Duodenal mucosa (tissue), 2 donors: ENCODE measurements at regions not wholly inside any gene's neighbourhood (a gene's known extent, or its start where the extent isn't known, plus 50 kb on each side); places are given as distances from the start of the nearest gene placed in this dataset.
"Not testable (repeated sequence)": the region's sequence is repeated elsewhere in the genome, so short reads cannot be mapped to it uniquely, and the experiment has no call there.

Source experiments
- H3K27ac ChIP-seq: one replicate; pipeline ENCODE4 v1.7.0; 2013; ENCODE audit warnings: low read depth, low read length
- H3K27me3 ChIP-seq, 2 donors: one replicate each; pipeline ENCODE4 v1.7.0; 2013; ENCODE audit warnings: low read length in 2 of 2, control low read depth in 1 of 2; ENCODE audit not compliant: insufficient read depth in 2 of 2, control insufficient read depth in 1 of 2
- H3K36me3 ChIP-seq, 2 donors: one replicate each; pipeline ENCODE4 v1.7.0; 2013; ENCODE audit warnings: low read length in 2 of 2, control low read depth in 1 of 2; ENCODE audit not compliant: insufficient read depth in 2 of 2, control insufficient read depth in 1 of 2
- H3K4me1 ChIP-seq, 2 donors: one replicate each; pipeline ENCODE4 v1.7.0; 2013; ENCODE audit warnings: low read length in 2 of 2, control low read depth in 1 of 2; ENCODE audit not compliant: insufficient read depth in 2 of 2, control insufficient read depth in 1 of 2
- H3K4me3 ChIP-seq, 2 donors: one replicate each; pipeline ENCODE4 v1.7.0; 2013; ENCODE audit warnings: low read length in 2 of 2, low read depth in 1 of 2
- H3K9ac ChIP-seq, 2 donors: one replicate each; pipeline ENCODE4 v1.7.0; 2013; ENCODE audit warnings: low read length in 2 of 2, low read depth in 1 of 2
- H3K9me3 ChIP-seq, 2 donors: one replicate each; pipeline ENCODE4 v1.7.0; 2013; ENCODE audit warnings: low read length in 2 of 2, control low read depth in 1 of 2; ENCODE audit not compliant: control insufficient read depth in 1 of 2

DNA sequence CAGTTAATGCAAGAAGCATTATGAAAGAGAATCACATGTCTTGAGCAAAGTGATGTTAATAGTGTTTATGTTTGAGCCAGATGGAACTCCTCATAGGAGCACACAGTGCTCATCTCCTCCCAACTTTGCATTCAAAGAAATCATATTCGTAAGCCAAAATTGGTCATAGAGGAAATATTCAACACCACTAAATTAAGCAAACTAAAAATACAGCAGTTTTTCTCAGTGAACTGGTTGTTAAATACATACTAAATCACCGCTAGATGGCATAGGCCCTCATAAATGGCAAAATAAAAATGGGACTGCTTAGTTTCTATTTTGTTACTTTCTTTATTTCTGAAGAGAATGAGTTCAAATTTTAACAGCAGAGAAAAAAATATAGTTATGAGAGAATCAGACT lies 114.3 kb downstream of the SYT15 start:
- H3K27me3 ChIP-seq, H3K4me3 ChIP-seq, H3K36me3 ChIP-seq, H3K9me3 ChIP-seq, H3K27ac ChIP-seq, H3K9ac ChIP-seq, H3K4me1 ChIP-seq: not testable (repeated sequence)

- H3K4me3 ChIP-seq, H3K27ac ChIP-seq, H3K9ac ChIP-seq, H3K36me3 ChIP-seq, H3K27me3 ChIP-seq, H3K4me1 ChIP-seq, H3K9me3 ChIP-seq: not testable (repeated sequence)
Observed at GRCh38 chr10:46717264-46717663, 138.3 kb downstream of the SYT15 start.

GRCh38 chr10:46718014-46718413 lies 139.1 kb downstream of the SYT15 start:
- not testable (repeated sequence) for H3K27ac ChIP-seq, H3K4me1 ChIP-seq

DNA sequence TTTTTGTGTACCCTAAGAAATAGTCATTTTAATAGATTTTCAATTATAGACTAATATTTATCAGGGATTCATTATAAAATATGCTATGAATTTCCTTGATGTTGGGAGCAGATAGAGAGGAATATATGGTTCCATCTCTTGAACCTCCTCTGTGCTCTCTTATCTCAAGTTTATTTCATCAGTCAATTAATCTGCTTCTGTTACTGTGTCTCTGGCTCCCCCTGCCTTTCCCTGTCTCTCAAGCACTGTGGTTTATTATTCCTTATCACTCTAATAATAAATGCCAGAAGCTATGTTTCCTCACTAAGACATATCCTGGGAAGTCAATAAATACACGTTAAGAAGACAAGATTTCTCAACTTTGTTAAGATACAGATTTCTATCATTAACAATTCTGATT lies 141.5 kb downstream of the SYT15 start:
- not testable (repeated sequence) for H3K4me3 ChIP-seq, H3K27ac ChIP-seq, H3K4me1 ChIP-seq

More at GRCh38 chr10:46718014-46718413, 139.1 kb downstream of the SYT15 start:
- H3K9me3 ChIP-seq, H3K9ac ChIP-seq, H3K4me3 ChIP-seq, H3K36me3 ChIP-seq, H3K27me3 ChIP-seq: not testable (repeated sequence)

DNA sequence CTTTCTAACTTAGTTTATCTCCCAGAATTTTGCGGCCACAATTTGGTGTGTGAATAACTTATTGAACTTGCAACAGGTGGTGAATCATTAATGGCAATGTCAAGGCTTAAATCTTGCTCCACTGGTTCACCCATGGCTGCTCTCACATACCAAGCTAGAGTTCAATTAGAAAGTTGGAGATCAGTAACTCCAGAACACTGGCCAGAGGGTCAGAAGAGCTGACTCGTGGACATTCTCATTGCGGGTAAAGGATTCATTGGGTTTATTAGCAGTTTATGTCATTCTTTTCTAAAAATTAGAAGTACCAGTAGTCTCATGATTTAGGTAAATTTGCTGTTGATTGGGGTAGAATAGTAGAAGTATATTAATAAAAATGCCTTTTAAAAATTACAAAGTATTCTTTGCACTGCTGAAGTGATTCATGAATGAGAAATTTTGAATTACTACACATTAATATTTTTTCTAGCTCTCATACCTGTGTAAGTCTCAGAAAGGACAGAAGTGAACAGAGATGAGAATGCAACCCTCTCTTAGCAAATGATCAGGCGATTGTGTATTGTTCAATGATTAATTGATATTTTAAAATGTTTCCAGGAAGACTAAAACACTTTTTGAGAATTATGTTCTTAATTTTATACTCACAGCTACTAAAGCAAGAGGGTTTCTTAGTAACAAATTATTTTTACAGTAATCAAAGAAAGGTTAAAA lies 142.0 kb downstream of the SYT15 start:
- H3K27ac ChIP-seq, H3K4me3 ChIP-seq, H3K27me3 ChIP-seq, H3K9ac ChIP-seq, H3K36me3 ChIP-seq, H3K9me3 ChIP-seq, H3K4me1 ChIP-seq: not testable (repeated sequence)

More for the DNA sequence above, 141.5 kb downstream of the SYT15 start:
- not testable (repeated sequence) for H3K36me3 ChIP-seq, H3K9me3 ChIP-seq, H3K9ac ChIP-seq, H3K27me3 ChIP-seq

DNA sequence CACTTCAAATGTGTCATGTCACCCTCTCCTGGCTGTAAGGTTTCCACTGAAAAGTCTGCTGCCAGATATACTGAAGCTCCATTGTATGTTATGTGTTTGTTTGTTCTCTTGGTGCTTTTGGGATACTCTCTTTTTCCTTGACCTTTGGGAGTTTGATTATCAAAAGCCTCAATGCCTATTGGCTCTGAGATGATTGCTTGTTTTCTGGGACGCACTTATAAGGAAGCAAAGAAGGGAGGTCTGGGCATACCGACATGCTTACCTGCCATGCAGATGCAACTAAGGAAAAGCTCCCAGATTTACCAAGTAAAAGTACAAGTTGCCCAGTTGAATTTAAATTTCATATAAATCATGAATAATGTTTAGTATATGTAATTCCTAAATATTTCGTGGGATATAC lies 145.3 kb downstream of the SYT15 start:
- H3K9ac ChIP-seq, H3K27me3 ChIP-seq, H3K27ac ChIP-seq: not testable (repeated sequence)

GRCh38 chr10:46728359-46728758 lies 149.4 kb downstream of the SYT15 start:
- not testable (repeated sequence) for H3K9ac ChIP-seq, H3K27ac ChIP-seq, H3K4me1 ChIP-seq

More for the DNA sequence above, 145.3 kb downstream of the SYT15 start:
- H3K36me3 ChIP-seq, H3K9me3 ChIP-seq, H3K4me3 ChIP-seq, H3K4me1 ChIP-seq: not testable (repeated sequence)

DNA sequence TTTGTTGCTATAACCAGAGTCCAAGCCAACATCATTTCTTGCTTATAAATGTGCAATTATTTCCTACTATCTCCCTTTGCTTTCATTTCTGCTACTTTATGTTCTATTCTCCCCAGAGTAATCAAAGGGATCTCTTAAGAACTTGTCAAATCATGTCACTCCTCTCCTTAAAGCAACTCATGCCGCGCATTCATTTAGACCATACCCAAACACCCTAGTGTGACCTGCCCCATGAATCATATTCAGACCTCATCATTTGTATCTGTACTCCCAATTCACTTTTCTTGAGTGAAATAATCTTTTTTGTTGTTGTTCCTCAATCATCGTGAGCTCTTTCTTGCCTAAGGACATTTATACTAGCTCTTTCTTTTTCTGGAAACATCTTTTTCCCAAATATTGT lies 151.8 kb downstream of the SYT15 start:
- H3K9me3 ChIP-seq, H3K9ac ChIP-seq, H3K27me3 ChIP-seq, H3K27ac ChIP-seq, H3K36me3 ChIP-seq, H3K4me3 ChIP-seq, H3K4me1 ChIP-seq: not testable (repeated sequence)

More at GRCh38 chr10:46728359-46728758, 149.4 kb downstream of the SYT15 start:
- H3K27me3 ChIP-seq, H3K4me3 ChIP-seq, H3K9me3 ChIP-seq, H3K36me3 ChIP-seq: not testable (repeated sequence)

DNA sequence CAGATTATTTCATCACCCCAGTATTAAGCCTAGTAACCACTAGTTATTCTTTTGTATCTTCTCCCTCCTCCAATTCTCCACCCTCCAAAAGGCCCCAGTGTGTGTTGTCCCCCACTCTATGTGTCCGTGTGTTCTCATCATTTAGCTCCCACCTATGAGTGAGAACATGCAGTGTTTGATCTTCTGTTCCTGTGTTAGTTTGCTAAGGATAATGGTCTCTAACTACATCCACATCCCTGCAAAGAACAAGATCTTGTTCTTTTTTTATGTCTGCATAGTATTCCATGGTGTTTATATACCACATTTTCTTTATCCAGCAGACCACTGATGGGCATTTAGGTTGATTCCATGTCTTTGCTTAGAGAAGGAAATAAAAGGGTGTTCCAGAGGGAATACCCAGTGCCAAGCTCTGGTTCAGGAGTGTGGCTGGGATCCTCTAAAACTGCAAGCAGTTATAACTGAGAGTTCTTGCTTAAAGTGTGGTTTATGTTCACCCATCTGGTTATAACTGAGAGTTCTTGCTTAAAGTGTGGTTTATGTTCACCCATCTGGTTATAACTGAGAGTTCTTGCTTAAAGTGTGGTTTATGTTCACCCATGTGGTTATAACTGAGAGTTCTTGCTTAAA lies 154.8 kb downstream of the SYT15 start:
- H3K27ac ChIP-seq, H3K4me3 ChIP-seq, H3K27me3 ChIP-seq, H3K9ac ChIP-seq, H3K36me3 ChIP-seq, H3K4me1 ChIP-seq, H3K9me3 ChIP-seq: not testable (repeated sequence)

DNA sequence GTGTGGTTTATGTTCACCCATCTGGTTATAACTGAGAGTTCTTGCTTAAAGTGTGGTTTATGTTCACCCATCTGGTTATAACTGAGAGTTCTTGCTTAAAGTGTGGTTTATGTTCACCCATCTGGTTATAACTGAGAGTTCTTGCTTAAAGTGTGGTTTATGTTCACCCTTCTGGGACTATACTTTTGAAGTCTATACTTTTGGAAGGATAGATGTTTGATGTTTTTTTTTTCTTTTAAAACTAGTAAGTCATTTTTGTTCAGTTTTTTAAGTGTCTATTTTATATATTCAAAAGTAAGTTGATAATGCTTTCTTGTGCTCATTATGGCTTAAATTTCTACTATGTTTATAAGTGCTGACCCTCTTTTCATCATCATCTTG lies 155.3 kb downstream of the SYT15 start:
- not testable (repeated sequence) for H3K27me3 ChIP-seq, H3K4me3 ChIP-seq, H3K4me1 ChIP-seq, H3K9ac ChIP-seq, H3K9me3 ChIP-seq, H3K27ac ChIP-seq, H3K36me3 ChIP-seq
